Stomach (tissue), 4 donors: ENCODE measurements at regions not wholly inside any gene's neighbourhood (a gene's known extent, or its start where the extent isn't known, plus 50 kb on each side); places are given as distances from the start of the nearest gene placed in this dataset.

Experiments
- CTCF ChIP-seq, 7 experiments: fragments of 450-650 bp in 4 of 7; fragments of 200-600 bp in 3 of 7; sonication (generic) in 3 of 7; IDR thresholded peaks; one replicate each; pipeline ENCODE4 v1.5.1; 2016 to 2019; ENCODE audit warnings: antibody characterized with exemption in 7 of 7, control low read depth in 2 of 7, mild to moderate bottlenecking in 1 of 7
- POLR2A ChIP-seq, 4 donors: fragments of 450-650 bp; IDR thresholded peaks; one replicate each; pipeline ENCODE4 v1.6.1; 2016; ENCODE audit warnings: antibody characterized with exemption in 4 of 4, control low read depth in 2 of 4, mild to moderate bottlenecking in 1 of 4, moderate library complexity in 1 of 4

DNA sequence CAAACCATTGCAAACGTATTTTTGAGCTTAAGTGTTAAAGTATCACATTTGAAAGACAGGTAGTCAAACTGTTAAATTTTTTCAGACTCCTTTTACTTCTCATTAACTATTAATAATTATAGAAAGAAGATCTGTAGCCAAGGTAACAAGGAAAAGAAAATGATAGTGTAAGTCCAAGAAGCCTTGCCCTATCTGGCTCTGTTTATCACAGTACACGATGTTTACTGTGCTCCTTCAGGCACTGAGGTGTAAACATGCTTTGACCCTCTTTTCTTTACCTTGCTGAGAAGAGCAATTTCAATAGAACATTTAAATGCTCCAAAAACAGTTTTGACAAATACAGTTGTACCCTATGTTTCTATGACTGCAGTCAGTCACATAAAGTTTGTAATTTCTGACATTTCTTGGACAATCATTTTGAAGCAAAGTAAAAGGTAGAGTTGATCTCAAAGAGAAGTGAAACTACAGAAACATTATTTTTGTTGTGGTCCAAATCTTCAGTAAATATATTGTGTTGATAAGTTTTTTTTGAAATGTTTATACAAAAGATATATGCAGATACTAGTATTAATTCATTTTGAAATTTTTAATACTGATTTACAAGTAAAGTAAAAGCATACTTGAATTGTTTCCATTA is 152.6 kb upstream of the KYNU start:
- TF ChIP-seq CTCF (IDR thresholded peaks at IDR 0.05) (no peak), POLR2A (IDR thresholded peaks at IDR 0.05) (no peak)
